OCI-LY7 (cell line): ENCODE measurements at regions not wholly inside any gene's neighbourhood (a gene's known extent, or its start where the extent isn't known, plus 50 kb on each side); places are given as distances from the start of the nearest gene placed in this dataset.

Experiments
- EZH2phosphoT487 ChIP-seq: fragments of 200-600 bp; sonication (generic); IDR thresholded peaks from 2 replicates; pipeline ENCODE4 v1.6.1; 2018; ENCODE audit warnings: low read depth, borderline replicate concordance, mild to moderate bottlenecking, mixed run types, antibody characterized with exemption, low read length, moderate library complexity, mixed read lengths
- TF ChIP-seq, protein P1 (sequence below): fragments of 200-600 bp; sonication (generic); conservative IDR thresholded peaks from 2 replicates; pipeline ENCODE4 v1.5.1; 2014; ENCODE audit warnings: mild to moderate bottlenecking, antibody characterized with exemption, low read length, moderate library complexity, mixed read lengths

DNA sequence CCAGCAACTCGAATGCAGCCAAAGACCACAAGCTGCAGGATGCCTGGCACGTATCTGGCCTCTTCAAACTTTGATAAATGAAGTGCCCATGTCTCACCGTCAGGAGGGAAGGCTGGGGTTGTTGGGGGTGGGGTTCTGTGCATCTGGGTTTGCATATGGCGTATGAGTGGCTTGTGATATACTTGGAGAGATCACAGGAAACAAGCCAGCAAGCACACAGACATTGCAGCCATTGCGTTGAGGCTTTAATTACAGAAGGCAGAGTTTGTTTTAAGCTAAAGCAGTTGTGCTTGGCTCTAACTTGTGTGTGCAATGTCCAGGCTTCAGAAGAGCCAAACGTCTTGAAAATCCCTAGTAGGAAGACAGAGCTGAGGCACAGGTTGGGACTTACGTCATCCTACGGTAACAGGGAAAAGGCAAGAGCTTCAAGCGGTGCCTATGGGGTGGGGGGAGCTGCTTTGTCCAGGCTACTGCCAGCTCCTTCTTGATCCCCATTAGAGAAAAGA lies 109.2 kb downstream of the ASB7 start:
- TF ChIP-seq, protein P1, sequence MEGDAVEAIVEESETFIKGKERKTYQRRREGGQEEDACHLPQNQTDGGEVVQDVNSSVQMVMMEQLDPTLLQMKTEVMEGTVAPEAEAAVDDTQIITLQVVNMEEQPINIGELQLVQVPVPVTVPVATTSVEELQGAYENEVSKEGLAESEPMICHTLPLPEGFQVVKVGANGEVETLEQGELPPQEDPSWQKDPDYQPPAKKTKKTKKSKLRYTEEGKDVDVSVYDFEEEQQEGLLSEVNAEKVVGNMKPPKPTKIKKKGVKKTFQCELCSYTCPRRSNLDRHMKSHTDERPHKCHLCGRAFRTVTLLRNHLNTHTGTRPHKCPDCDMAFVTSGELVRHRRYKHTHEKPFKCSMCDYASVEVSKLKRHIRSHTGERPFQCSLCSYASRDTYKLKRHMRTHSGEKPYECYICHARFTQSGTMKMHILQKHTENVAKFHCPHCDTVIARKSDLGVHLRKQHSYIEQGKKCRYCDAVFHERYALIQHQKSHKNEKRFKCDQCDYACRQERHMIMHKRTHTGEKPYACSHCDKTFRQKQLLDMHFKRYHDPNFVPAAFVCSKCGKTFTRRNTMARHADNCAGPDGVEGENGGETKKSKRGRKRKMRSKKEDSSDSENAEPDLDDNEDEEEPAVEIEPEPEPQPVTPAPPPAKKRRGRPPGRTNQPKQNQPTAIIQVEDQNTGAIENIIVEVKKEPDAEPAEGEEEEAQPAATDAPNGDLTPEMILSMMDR = no peak
- no peak for TF ChIP-seq EZH2phosphoT487
